ENCODE measurements at regions not wholly inside any gene's neighbourhood (a gene's known extent, or its start where the extent isn't known, plus 50 kb on each side); places are given as distances from the start of the nearest gene placed in this dataset.
A peak's percentile ranks its signal among the peaks of the same experiment; 100 is the strongest.
"Not testable (repeated sequence)": the region's sequence is repeated elsewhere in the genome, so short reads cannot be mapped to it uniquely, and the experiment has no call there.

GRCh38 chr13:109702030-109702597, 84.3 kb downstream of the IRS2 start:
- not testable (repeated sequence) for DNase-seq (ENCODE audit: low spot score); FAIRE-seq

- FAIRE-seq (no peak), DNase-seq (ENCODE audit: low spot score) (peak; percentile 75)
These were observed 86.2 kb downstream of the IRS2 start for GRCh38 chr13:109700176-109700575.

- FAIRE-seq (no peak), DNase-seq (ENCODE audit: low spot score) (no peak)
These were observed 86.7 kb downstream of the IRS2 start for GRCh38 chr13:109699628-109700071.

- no peak for FAIRE-seq
These were observed 87.6 kb downstream of the IRS2 start for GRCh38 chr13:109698779-109699178.

GRCh38 chr13:109697936-109698335, 88.4 kb downstream of the IRS2 start:
- FAIRE-seq (no peak), DNase-seq (ENCODE audit: low spot score) (no peak)

More at GRCh38 chr13:109698779-109699178, 87.6 kb downstream of the IRS2 start:
- no peak for DNase-seq (ENCODE audit: low spot score)

GRCh38 chr13:109695402-109696190, 90.8 kb downstream of the IRS2 start:
- FAIRE-seq (no peak), DNase-seq (ENCODE audit: low spot score) (no peak)

- no peak for FAIRE-seq
- no peak for DNase-seq (ENCODE audit: low spot score)
These were observed 91.4 kb downstream of the IRS2 start for GRCh38 chr13:109694972-109695371.

GRCh38 chr13:109693213-109693612, 93.2 kb downstream of the IRS2 start:
- FAIRE-seq: no peak
- DNase-seq (ENCODE audit: low spot score): no peak

- no peak for FAIRE-seq
- DNase-seq (ENCODE audit: low spot score): no peak
These were observed 94.7 kb downstream of the IRS2 start for GRCh38 chr13:109691689-109692088.

- FAIRE-seq: no peak
These were observed 98.6 kb downstream of the IRS2 start for GRCh38 chr13:109687559-109688448.

GRCh38 chr13:109685203-109685602, 101.2 kb downstream of the IRS2 start:
- no peak for FAIRE-seq
- no peak for DNase-seq (ENCODE audit: low spot score)

More at GRCh38 chr13:109687559-109688448, 98.6 kb downstream of the IRS2 start:
- DNase-seq (ENCODE audit: low spot score): no peak

- DNase-seq (ENCODE audit: low spot score): peak; percentile 52
- FAIRE-seq: no peak
These were observed 101.6 kb downstream of the IRS2 start for GRCh38 chr13:109684824-109685202.

- DNase-seq (ENCODE audit: low spot score): no peak
- no peak for FAIRE-seq
These were observed 102.1 kb downstream of the IRS2 start for GRCh38 chr13:109684084-109684823.

GRCh38 chr13:109682534-109683244, 103.7 kb downstream of the IRS2 start:
- no peak for FAIRE-seq
- DNase-seq (ENCODE audit: low spot score): no peak

GRCh38 chr13:109680930-109681329, 105.5 kb downstream of the IRS2 start:
- FAIRE-seq (no peak), DNase-seq (ENCODE audit: low spot score) (no peak)

- DNase-seq (ENCODE audit: low spot score): no peak
- FAIRE-seq: no peak
These were observed 106.1 kb downstream of the IRS2 start for GRCh38 chr13:109680288-109680687.

- no peak for DNase-seq (ENCODE audit: low spot score)
- FAIRE-seq: no peak
These were observed 107.9 kb downstream of the IRS2 start for GRCh38 chr13:109678459-109678858.

GRCh38 chr13:109677206-109677605, 109.2 kb downstream of the IRS2 start:
- DNase-seq (ENCODE audit: low spot score) (no peak), FAIRE-seq (no peak)

- FAIRE-seq: no peak
- no peak for DNase-seq (ENCODE audit: low spot score)
These were observed 112.9 kb downstream of the IRS2 start for GRCh38 chr13:109673477-109673876.

- no peak for DNase-seq (ENCODE audit: low spot score)
- no peak for FAIRE-seq
These were observed 113.8 kb downstream of the IRS2 start for GRCh38 chr13:109672545-109672944.

GRCh38 chr13:109671919-109672318, 114.5 kb downstream of the IRS2 start:
- FAIRE-seq (no peak), DNase-seq (ENCODE audit: low spot score) (no peak)

Data from urothelium cell line (cell line).